ENCODE measurements at regions not wholly inside any gene's neighbourhood (a gene's known extent, or its start where the extent isn't known, plus 50 kb on each side); places are given as distances from the start of the nearest gene placed in this dataset.
"Not testable (repeated sequence)": the region's sequence is repeated elsewhere in the genome, so short reads cannot be mapped to it uniquely, and the experiment has no call there.

GRCh38 chr5:1641041-1641440, 117.3 kb upstream of the LPCAT1 start:
- no peak for DNase-seq (ENCODE audit: low read depth)
- TF ChIP-seq CTCF (IDR thresholded peaks at IDR 0.05; ENCODE audit: control insufficient read depth, extremely low read depth, insufficient read depth) = no peak
- no peak overlapping the region for H3K4me3 ChIP-seq (ENCODE audit: low read depth, low read length)

- TF ChIP-seq CTCF (IDR thresholded peaks at IDR 0.05; ENCODE audit: control insufficient read depth, extremely low read depth, insufficient read depth) = no peak
- no peak overlapping the region for H3K4me3 ChIP-seq (ENCODE audit: low read depth, low read length)
- no peak for DNase-seq (ENCODE audit: low read depth)
Observed at GRCh38 chr5:1640421-1640881, 116.7 kb upstream of the LPCAT1 start.

GRCh38 chr5:1639757-1640156, 116.0 kb upstream of the LPCAT1 start:
- TF ChIP-seq CTCF (IDR thresholded peaks at IDR 0.05; ENCODE audit: control insufficient read depth, extremely low read depth, insufficient read depth) = no peak
- no peak overlapping the region for H3K4me3 ChIP-seq (ENCODE audit: low read depth, low read length)
- no peak for DNase-seq (ENCODE audit: low read depth)

- no peak overlapping the region for H3K4me3 ChIP-seq (ENCODE audit: low read depth, low read length)
- no peak for TF ChIP-seq CTCF (IDR thresholded peaks at IDR 0.05; ENCODE audit: control insufficient read depth, extremely low read depth, insufficient read depth)
- no peak for DNase-seq (ENCODE audit: low read depth)
Observed at GRCh38 chr5:1638658-1639400, 115.1 kb upstream of the LPCAT1 start.

GRCh38 chr5:1637639-1638481, 114.1 kb upstream of the LPCAT1 start:
- TF ChIP-seq CTCF (IDR thresholded peaks at IDR 0.05; ENCODE audit: control insufficient read depth, extremely low read depth, insufficient read depth) = no peak
- no peak for DNase-seq (ENCODE audit: low read depth)
- no peak overlapping the region for H3K4me3 ChIP-seq (ENCODE audit: low read depth, low read length)

GRCh38 chr5:1636981-1637638, 113.3 kb upstream of the LPCAT1 start:
- TF ChIP-seq CTCF (IDR thresholded peaks at IDR 0.05; ENCODE audit: control insufficient read depth, extremely low read depth, insufficient read depth) = no peak
- no peak for DNase-seq (ENCODE audit: low read depth)
- no peak overlapping the region for H3K4me3 ChIP-seq (ENCODE audit: low read depth, low read length)

GRCh38 chr5:1636208-1636770, 112.5 kb upstream of the LPCAT1 start:
- H3K4me3 ChIP-seq (ENCODE audit: low read depth, low read length); DNase-seq (ENCODE audit: low read depth): not testable (repeated sequence)

GRCh38 chr5:1635477-1635876, 111.7 kb upstream of the LPCAT1 start:
- H3K4me3 ChIP-seq (ENCODE audit: low read depth, low read length); DNase-seq (ENCODE audit: low read depth): not testable (repeated sequence)

Measured in LNCaP clone FGC (cell line).